AG04449 (cell line): ENCODE measurements at regions not wholly inside any gene's neighbourhood (a gene's known extent, or its start where the extent isn't known, plus 50 kb on each side); places are given as distances from the start of the nearest gene placed in this dataset.
"Not testable (repeated sequence)": the region's sequence is repeated elsewhere in the genome, so short reads cannot be mapped to it uniquely, and the experiment has no call there.

ENCODE experiments used
- CTCF ChIA-PET: fragments of 350-600 bp; formaldehyde crosslinking; extraction: SDS; loops from one replicate; lab custom pipeline; 2021; ENCODE audit warnings: antibody characterized with exemption; lab: Yijun Ruan, JAX
- POLR2A ChIA-PET: fragments of 400-600, 350-600 bp; formaldehyde crosslinking; extraction: SDS; loops from one replicate; lab custom pipeline; 2020; ENCODE audit warnings: antibody characterized with exemption, inconsistent platforms; lab: Yijun Ruan, JAX
- DNase-seq: peaks from one replicate; pipeline ENCODE4 v3.0.0-alpha.2; 2010; ENCODE audit warnings: low read depth, low spot score
- H3K4me3 ChIP-seq: 2 replicates; pipeline ENCODE4 v1.5.1; 2011; ENCODE audit warnings: low read depth, mild to moderate bottlenecking, control low read depth, low read length
- TF ChIP-seq, protein P1 (sequence below): IDR thresholded peaks from one replicate; pipeline ENCODE4 v1.5.1; 2011; ENCODE audit warnings: mild to moderate bottlenecking, moderate library complexity, low read length, control low read depth, inconsistent platforms; ENCODE audit not compliant: insufficient read depth; ENCODE audit errors: missing control alignments

DNA sequence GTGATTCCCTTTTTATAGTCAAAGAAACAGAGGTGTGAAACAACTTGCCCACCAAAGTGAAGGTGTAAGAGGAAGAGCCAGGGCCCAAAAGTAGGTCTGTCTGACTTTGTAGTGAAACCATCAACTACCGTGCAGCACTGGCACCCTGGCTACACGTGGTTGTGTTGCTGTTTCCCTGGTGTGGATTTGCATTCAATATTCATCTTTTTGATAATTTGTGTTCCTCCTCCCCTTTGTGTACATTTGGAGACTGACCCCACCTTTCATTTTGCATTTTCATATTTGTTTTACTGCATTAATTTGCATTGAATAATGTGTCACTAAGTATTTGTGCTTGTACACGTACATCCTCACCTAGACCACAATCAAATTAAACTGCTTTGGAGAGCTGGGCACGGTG lies 873.8 kb upstream of the WWC1 start:
- TF ChIP-seq, protein P1, sequence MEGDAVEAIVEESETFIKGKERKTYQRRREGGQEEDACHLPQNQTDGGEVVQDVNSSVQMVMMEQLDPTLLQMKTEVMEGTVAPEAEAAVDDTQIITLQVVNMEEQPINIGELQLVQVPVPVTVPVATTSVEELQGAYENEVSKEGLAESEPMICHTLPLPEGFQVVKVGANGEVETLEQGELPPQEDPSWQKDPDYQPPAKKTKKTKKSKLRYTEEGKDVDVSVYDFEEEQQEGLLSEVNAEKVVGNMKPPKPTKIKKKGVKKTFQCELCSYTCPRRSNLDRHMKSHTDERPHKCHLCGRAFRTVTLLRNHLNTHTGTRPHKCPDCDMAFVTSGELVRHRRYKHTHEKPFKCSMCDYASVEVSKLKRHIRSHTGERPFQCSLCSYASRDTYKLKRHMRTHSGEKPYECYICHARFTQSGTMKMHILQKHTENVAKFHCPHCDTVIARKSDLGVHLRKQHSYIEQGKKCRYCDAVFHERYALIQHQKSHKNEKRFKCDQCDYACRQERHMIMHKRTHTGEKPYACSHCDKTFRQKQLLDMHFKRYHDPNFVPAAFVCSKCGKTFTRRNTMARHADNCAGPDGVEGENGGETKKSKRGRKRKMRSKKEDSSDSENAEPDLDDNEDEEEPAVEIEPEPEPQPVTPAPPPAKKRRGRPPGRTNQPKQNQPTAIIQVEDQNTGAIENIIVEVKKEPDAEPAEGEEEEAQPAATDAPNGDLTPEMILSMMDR = no peak
- no peak for DNase-seq
- ChIA-PET CTCF (no interaction called here), POLR2A (no interaction called here)
- H3K4me3 ChIP-seq = no peak overlapping the region

DNA sequence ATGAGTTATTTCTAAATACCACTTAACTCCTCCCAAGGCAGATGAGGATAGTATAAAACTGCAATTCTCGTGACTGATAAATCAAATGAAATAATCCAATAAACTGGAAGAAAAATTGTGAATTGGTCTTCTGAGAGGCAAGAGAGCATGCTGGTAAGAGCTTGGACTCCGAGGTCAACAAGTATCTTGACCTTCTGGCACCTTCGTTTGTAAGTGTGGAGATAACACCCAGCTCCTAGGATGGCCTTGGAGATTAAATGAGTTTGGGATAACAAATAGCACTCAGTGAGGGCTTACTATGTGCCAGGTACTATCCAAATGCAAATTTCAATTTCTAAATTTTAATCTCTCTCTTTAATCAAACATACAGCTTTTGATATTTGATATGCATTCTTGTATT lies 866.3 kb upstream of the WWC1 start:
- no peak for DNase-seq
- H3K4me3 ChIP-seq = no peak overlapping the region
- POLR2A ChIA-PET = no interaction called here
- CTCF ChIA-PET = no interaction called here
- TF ChIP-seq, protein P1 = no peak

DNA sequence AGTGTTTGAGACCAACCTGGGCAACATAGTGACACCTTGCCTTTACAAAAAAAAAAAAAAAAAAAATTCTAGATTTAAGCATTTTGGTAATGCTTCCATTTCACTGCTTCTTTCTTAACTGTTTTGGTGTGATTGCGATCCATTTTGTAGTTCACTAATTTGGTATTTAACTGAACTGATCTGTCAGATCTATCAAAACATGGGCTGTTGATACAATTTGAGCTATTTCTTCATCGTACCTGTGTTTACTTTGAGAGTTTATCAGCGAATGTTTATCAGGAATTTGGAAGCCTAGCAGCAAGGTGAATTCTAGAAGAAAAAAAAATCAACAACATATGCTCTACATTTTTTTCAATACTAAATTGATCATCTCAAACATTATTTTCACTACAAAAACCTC lies 864.9 kb upstream of the WWC1 start:
- TF ChIP-seq, protein P1 = no peak
- ChIA-PET POLR2A (no interaction called here), CTCF (no interaction called here)
- DNase-seq = no peak
- no peak overlapping the region for H3K4me3 ChIP-seq

DNA sequence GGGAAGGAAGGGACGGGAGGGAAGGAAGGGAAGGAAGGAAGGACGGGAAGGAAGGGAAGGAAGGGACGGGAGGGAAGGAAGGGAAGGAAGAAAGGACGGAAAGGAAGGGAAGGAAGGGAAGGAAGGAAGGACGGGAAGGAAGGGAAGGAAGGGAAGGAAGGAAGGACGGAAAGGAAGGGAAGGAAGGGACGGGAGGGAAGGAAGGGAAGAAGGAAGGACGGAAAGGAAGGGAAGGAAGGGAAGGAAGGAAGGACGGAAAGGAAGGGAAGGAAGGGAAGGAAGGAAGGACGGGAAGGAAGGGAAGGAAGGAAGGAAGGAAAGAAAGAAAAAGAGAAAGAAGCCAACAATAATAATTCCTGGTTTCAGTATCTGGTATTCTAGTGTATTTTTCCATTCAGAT lies 863.8 kb upstream of the WWC1 start:
- CTCF ChIA-PET, POLR2A ChIA-PET, H3K4me3 ChIP-seq, DNase-seq: not testable (repeated sequence)

DNA sequence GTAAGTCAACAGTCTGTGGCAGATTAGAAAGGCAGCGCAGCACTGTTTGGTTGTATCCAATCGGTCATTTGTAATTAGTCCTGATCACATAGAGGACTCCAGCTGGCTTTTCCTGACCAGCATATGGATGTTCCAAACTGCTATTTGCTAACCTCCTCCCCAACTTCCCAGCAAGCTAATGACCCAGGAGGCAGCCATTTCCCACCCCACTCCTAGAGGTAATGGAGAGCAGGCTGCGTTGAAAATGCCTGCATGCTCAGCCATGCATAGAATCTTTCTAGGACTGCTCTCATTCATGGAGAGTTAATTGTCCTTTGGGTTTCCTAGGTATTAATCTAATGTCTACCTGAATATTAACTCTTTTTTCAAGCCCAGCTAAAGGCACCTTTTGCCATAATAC lies 850.6 kb upstream of the WWC1 start:
- DNase-seq = no peak
- H3K4me3 ChIP-seq = no peak overlapping the region
- CTCF ChIA-PET = no interaction called here
- POLR2A ChIA-PET = no interaction called here
- TF ChIP-seq, protein P1 = no peak

DNA sequence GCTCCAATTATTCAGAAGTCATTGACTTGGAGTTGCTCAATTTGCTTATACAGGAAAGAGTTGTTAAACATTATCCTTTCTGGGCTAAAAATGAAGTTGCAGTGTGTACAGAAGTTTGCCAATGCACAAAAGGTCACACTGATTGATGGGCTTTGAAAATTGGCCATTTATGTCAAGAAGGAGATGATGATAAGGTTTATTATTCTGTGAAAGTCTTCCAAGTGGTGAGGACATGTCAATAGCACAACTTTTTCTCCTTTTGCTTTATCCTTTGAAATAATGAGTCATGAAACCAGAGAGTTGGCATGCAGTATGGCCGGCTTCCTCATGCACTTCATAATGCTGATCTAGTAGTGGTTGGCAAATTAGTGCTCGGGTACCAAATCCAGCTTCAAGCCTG lies 848.5 kb upstream of the WWC1 start:
- POLR2A ChIA-PET = interaction anchor here (0.7 kb wide), 1 partner anchor 163 kb away, joined by 3 read pairs; no protein-coding TSS in a partner anchor

More for the DNA sequence above, 848.5 kb upstream of the WWC1 start:
- DNase-seq = no peak
- TF ChIP-seq, protein P1 = no peak
- H3K4me3 ChIP-seq = no peak overlapping the region
- CTCF ChIA-PET = no interaction called here
